ENCODE measurements at regions not wholly inside any gene's neighbourhood (a gene's known extent, or its start where the extent isn't known, plus 50 kb on each side); places are given as distances from the start of the nearest gene placed in this dataset.

DNA sequence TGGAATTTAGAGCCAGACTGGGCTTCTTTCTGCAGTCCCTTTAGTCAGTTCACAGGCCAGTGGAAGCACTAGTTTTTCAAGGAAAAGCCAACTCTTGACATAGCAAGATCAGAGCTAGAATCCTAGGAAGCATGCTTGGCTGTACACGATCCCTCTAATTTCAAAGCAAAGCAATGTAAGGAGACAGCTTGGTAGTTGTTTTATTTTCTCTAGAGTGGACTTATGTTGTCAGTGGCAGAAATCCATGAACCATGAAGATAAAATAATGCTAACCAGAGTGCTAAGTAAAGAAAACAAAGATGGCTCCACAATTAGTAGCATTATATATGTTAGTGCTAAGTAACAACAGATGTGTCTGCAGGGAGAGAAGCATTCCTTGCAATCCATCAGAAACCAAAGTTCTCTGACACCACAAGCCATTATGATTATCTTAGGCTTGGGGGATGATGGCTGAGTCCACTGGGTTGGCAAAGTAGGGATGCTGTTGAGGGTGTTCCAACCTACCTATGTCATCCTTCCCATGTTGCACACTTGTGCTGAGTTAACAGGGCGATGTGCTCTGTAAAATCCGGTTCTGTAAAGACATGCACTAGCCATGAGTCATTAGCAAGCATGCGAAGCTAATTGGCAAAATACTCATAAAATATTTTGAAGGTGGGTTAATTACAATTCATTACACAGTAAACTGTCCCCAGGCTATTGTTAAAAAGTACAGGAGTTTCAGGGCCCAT, 115.2 kb downstream of the BMP2 start:
- intact Hi-C loops (cut with DNase I), result no loop called here
- no peak for DNase-seq

DNA sequence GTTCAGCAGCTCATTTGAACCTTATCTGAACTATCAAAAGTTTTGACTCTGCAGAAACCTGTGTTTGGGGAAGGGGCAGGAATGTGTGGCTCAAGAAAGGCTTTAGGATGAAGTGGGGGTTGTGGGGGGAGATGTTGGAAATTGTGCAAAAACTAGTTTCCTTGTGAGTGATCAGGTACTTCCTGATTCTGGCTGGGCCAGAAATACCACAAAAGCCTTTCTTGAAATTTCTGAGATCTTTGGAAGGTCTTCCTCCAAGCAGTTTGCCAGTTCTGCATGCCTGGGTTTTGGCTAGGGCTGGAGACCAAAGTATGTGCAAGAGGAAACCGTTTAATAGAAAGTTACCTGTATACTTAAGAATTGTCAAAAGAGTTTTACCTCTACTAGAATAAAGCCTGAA, 116.6 kb downstream of the BMP2 start:
- no peak for DNase-seq
- intact Hi-C loops (cut with DNase I), result no loop called here

DNA sequence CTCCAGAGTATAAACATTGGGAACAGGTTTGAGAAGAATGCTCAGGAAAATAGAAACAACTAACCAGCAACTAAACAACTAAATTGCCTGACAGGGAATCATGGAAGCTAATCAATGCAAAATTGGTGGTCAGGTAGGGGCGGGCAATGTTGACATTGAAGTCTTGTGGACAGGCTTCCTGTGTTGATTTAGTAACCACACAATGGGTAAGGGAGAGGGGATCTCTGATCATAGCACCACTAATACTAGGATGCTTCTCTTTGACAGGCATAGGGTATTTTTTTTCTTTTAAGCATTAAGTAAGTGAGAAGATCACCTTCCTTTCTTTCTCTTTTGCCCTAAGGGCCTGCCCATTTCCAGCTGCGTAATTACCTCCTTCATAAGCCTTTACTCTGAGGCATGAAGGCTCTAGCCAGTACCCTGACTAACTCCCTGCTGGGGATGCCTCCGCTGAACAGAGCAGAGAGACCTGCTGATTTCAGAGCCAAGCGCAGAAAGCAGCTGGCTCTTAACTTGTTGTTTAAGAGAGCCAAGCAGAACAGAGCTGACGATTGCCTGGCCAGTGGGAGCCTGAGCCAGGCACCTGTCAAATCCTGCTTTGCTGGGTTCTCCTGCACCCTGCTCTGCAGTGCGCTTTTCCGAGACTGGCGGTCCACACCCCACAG, 118.7 kb downstream of the BMP2 start:
- intact Hi-C loops (cut with DNase I), result no loop called here
- DNase-seq, result peak in 12 of 42 donors; percentile 5 to 39 (median 12)

DNA sequence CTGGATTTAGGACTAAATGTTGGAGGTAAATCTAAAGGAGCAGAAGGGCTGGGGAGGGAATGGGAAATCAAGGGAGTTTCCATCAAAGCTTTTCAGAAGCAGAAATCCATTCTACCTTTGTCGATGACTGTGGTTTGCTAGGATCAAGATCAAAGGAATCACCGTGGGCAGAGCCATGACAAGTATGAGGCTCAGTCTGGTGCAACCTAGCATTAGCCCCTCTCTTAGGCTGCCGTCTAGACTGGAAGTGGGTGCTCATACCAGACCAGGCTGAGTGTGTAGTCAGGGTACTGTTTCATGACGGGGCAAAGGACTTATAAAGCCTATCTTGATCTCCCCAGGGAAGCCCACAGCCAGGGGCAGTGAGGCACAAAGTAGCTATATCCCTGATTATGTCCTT, 120.5 kb downstream of the BMP2 start:
- intact Hi-C loops (cut with DNase I), result no loop called here
- no peak for DNase-seq

DNA sequence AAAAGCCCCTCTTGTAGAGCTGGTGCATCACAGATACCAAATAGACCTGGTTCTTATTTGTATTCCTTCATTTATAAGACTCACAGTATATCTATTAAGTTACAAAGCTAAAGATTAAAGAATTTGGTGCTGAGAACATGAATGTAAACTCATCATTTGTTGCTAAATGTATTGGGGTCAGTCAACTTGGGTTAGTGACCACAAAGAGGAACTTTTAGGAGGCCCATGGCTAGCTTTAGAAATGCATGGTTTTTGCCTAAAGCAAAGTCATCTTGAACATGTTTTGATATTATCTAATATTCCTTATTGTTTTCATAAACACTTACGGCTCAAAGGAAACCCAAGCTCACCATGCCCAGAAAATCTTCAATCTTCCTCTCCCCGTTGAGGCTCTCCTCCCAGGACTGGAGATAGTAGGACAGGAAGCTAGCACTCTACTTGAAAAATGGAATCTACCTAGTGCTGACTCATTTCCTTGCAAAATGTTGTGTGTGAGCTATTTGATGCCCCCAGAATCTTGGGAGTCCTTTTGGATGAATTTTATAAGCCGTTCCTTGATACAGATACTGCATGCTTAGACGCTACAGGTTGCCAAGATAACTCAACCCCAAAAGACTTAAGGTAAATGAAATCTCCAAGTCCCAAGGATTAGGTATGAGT, 121.4 kb downstream of the BMP2 start:
- intact Hi-C loops (cut with DNase I), result no loop called here
- DNase-seq, result no peak

DNA sequence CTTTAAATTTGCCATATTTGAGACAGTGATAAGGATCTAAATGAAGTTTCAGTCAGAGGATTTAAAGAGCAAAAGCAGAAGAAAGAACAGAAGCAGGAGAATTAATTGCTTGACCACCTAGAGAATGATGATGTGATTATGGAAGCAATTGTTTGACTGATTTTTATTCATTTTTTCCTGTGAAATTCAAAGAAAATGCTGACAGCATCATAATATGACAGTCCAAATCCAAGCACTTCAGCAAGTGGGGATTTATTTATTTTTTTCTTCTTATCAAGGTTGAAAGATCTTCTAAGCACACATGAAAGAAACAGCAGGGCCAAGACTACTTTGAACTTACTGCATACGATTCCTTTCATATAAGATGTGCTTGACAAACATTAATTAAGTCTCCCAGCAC, 125.2 kb downstream of the BMP2 start:
- intact Hi-C loops (cut with DNase I), result no loop called here
- no peak for DNase-seq

DNA sequence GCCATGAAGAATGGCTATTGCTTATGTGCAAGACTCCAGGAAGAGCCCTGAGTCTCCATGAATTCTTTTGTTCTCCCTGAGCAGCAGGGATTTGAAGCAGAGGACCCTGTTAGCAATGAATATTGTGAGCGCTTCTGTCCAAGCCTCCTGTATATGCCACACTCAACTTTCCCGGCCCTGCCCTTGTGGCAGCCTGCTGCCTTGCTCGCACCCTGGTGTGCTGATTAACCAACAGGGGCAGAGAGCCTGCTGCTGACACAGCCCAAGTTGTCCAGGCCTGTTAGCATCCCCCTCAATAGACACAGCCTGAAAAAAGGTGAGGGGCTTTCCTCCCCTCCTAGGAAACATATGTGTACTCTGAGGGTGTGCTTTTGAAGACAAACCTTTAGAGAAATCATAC, 131.4 kb downstream of the BMP2 start:
- intact Hi-C loops (cut with DNase I), result no loop called here
- DNase-seq, result no peak

DNA sequence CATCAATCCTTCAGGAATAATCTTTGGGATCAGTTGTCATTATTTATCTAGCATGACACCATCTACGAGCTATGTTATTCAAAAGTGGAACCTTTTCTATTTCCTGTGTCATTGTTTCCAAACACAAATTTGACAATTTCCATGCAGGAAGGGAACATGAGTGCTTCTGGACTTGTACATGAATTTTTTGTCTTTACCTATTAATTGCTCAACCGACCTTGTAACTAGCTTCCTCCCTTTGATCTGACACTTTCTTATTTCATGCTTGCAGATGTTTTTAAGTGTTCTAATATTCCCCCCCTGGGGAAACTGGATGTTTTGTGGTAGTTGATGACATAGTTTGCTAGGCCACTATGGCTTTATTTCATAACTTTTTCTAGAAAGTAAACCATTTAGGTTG, 139.4 kb downstream of the BMP2 start:
- no peak for DNase-seq
- intact Hi-C loops (cut with DNase I), result no loop called here

DNA sequence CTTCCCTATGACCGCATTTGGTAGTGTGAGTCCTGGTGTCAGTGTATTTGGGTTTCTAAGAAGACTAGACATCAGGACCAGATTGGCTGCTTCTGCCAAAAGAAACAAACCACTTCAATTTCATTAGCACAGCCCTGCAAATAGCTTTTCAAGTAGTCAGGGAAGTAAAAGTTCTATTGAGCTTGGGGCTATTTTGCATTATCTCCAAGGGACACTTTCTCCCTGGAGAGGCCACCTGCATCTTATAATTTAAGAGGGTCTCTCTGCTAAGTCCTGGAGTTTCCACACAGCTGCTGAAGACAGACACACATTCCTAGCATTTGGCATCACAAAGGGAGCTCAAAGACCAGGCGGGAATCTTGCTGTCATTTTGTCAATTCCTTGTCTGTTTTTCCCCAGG, 141.2 kb downstream of the BMP2 start:
- intact Hi-C loops (cut with DNase I), result no loop called here
- DNase-seq, result no peak

DNA sequence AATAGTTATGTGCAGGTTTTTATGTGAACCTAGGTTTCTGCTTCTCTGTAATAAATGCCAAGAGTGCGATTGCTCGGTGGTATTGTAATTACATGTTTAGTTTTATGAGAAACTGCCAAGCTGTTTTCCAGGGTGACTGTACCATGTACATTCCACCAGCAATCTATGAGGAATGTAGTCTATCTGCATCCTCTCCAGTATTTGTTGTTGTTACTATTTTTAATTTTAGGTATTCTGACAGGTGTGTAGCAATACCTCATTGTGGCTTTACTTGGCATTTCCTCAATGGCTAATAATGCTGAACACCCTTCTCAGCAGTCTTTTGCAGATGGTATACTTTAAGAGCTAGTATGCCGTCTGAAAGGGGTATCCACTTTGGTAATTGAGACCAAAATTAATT, 142.1 kb downstream of the BMP2 start:
- intact Hi-C loops (cut with DNase I), result no loop called here
- DNase-seq, result no peak

DNA sequence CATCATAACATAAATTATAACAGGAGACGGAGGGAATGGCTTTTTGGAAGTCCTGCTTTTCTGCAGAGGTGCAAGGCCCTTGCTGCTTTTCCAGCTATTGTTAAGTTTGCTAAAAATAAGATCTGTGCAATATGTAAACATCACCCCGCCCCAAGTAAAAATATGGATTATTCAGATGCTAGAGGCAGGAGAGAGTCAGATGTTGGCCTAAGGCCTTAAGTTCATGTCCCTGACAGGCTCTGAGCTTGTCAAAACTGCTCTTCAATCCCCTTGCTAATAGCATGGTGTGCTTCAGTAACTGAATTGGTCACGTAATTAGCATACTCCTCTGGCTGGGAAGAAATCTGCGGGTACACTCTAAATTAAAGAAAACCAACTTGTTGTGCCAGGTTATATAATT, 147.5 kb downstream of the BMP2 start:
- intact Hi-C loops (cut with DNase I), result no loop called here
- DNase-seq, result no peak

DNA sequence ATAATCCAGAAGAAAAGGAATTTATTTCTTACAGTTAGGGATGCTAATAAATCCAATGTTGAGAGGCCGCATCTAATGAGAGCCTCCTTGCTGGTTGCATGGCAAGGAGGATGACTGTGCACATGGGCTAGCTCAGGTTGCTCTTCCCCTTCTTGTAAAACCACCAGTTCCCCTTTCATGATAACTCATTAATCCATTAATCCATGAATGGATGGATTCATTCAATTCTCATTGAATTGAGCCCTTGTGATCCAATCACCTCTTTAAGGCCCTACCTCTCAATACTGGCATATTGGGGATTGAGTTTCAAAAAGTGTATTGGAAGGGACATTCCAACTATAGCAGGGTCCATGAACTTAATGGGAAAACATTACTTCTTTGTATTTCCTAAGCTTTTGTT, 149.5 kb downstream of the BMP2 start:
- DNase-seq, result no peak
- intact Hi-C loops (cut with DNase I), result no loop called here

DNA sequence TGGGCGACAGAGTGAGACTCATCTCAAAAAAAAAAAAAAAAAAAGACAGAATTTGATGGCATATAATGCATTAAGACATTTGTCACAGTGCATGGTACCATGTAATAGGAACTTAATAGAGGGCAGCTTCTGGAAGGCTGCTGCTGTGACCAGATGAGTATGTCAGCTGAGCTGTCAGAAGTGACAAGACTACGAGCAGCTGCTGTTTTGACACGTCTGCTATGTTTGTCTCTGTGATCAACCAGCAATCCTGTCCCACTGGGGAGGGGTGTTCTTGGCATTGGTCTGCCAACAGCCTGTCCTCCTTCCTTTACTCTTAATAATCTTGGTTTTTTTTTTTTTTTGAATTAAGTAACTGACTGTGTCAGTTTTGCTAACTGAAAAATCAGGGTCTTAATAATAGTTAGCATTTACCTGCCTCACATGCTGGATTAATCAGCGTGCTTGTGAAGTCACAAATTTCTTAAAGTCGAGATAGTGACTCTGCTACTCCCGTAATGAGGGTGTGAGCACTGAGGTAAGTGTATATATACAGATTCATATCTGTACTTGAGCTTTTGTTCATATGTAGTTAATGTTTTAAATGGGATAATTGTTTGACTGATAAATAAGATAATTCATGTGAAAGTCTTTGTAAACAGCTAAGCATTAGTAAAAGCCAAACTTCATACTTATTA, 152.4 kb downstream of the BMP2 start:
- peak in 15 of 42 donors; percentile 5 to 41 (median 24) for DNase-seq
- intact Hi-C loops (cut with DNase I), result no loop called here

DNA sequence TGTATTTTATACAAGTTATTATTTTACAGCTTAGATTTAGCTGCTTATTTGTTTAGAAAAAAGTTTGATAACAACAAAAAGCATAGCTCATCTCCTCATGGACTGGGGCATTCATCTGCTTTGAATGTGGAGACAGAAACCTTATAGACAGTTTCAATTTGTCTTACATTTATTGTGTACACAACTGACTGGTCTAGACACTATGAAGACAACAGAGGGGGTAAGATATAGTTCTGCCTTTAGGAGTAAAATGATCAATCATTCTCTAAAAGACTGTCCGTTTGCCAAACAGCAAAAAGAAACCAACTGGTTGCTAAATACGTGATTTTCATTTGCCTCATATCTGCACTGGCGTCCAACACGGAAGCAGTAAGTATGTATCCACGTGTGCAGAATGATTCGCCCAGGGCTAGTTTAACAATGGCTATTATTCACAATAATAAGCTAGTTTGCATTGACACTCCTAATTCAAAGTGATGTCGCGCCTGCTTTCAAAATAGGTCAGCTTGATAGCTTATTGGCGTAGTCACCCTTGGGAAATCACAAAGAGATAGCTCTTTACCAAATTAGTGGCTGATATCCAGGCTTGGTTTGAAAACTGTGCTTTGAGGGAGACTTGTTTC, 153.6 kb downstream of the BMP2 start:
- intact Hi-C loops (cut with DNase I), result no loop called here
- peak in 2 of 42 donors; percentile 7 to 19 for DNase-seq

DNA sequence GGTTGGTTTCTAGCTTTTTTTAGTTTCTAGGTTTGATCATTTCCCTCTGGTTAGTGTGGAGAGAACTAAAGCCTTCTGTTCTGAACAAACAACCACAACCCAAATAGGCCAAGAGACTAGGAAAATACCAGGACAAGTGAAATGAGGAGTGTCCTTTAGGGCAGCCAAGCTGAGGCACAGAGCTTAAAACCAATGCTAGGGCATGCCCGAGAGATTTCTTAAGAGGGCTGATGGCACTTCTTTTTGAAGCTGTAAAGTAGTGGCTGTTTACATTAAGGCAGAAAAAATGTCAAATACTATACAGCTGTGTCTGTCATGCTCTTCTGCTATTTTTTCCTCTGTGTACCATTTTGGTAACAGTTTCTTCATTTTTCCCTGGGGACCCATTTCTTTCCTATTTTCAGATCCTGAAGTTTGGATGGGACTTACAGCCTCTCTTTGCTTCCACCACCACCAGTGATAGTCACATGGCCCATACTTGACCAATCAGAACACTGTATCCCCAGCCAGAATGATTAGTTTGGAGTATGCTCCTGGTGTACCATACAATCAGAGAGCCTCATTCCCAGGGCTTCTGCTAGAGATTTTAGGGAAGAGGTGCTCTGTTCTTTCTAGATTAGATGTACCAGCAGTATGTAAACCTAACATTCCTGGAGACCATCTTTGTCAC, 154.4 kb downstream of the BMP2 start:
- intact Hi-C loops (cut with DNase I), result no loop called here
- no peak for DNase-seq

DNA sequence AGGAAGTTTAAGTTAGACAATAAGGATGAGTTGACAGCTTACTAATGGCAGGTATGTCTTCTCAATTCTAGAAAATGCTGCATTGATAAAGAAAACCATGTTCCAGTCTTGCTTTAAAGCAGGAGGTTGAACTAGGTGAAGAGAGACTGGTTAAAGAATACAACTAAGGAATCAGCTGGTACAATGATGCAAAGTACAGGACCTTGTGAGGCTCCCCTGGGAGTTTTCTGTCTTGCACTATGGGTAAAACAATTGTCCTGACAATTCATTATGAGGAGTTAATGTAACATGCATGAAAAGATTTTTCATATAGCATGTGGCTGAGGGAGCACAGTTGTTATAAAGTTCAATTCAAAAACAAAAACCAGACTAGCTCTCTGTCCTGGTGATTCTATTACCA, 157.2 kb downstream of the BMP2 start:
- intact Hi-C loops (cut with DNase I), result no loop called here
- DNase-seq, result no peak

DNA sequence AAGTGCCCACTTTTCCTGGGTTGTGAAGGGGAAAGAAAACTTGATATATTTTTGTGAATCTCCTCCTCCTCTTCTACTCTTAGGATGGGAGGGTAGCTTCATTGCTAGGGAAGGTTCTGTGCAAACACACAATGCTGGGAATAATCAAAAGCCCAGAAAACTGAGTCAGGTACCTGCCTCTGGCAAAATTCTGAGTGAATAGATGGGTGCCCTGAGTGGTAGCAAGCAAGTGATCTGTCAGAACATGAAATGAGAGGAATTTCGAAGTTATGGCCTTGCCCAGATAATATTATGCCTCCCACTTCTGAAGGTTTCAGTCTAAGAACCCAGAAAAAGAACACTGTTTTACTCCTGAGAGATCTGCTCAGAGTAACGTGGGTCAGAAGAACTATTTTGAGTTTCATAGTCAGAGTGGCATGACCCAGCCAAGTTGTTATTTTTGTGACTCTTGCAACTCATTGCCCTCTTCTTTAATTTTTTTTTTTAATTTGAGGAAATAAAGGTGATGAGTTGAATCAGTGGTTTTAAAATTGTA, 158.3 kb downstream of the BMP2 start:
- DNase-seq, result no peak
- intact Hi-C loops (cut with DNase I), result no loop called here

DNA sequence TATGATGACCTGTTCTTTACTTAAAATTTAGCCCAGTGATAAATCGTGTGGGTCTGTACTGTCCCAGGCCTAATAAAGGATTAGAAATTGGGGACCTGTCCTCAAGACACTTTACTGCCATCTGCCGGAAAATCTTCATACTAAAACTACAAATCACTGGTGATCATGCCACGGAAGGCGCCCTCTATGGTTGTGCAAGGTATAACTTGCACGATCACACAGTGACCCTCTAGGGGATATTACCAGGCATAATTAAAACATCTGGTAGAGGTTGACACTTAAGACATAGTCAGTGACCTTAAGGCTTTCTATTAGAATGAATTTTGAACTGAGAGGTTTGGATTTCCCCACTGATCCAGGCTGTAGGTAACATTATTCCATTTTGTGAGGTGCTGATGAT, 172.6 kb downstream of the BMP2 start:
- intact Hi-C loops (cut with DNase I), result no loop called here
- no peak for DNase-seq

DNA sequence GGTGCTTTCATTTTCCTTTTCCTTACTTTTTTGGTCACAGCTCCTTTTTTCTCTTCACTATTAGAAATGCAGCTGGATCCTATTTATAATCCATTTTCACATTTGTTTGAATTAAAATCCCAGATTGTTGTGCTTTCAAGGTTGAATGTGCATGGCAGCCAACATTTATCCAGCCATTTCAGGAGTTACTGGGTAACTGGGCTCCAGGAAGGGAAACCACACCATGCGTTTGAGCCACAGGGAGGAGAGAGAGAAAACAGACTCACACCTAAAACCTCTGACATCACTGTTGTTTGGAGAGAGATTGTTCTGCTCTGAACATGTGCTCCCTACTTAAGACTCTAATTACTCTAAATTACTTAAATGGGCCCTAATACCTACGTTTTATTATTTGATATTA, 173.4 kb downstream of the BMP2 start:
- DNase-seq, result no peak
- intact Hi-C loops (cut with DNase I), result no loop called here
